Skin of body (tissue), 1 donor: ENCODE measurements at regions not wholly inside any gene's neighbourhood (a gene's known extent, or its start where the extent isn't known, plus 50 kb on each side); places are given as distances from the start of the nearest gene placed in this dataset.

ENCODE experiments used
- DNase-seq: peaks from one replicate; lab custom pipeline; 2025; lab: John Stamatoyannopoulos, UW

- DNase-seq = no peak
Observed at GRCh38 chr10:106520698-106521097, 643.8 kb downstream of the SORCS1 start.

GRCh38 chr10:106519376-106520030 lies 645.0 kb downstream of the SORCS1 start:
- no peak for DNase-seq

GRCh38 chr10:106515206-106515790 lies 649.2 kb downstream of the SORCS1 start:
- DNase-seq = no peak

- DNase-seq = no peak
Observed at GRCh38 chr10:106513352-106513771, 651.1 kb downstream of the SORCS1 start.

GRCh38 chr10:106511917-106512316 lies 652.6 kb downstream of the SORCS1 start:
- DNase-seq = no peak

GRCh38 chr10:106508950-106509349 lies 655.6 kb downstream of the SORCS1 start:
- DNase-seq = no peak

GRCh38 chr10:106506526-106507283 lies 657.8 kb downstream of the SORCS1 start:
- DNase-seq = no peak

- peak; percentile 13 for DNase-seq
Observed at GRCh38 chr10:106504536-106504935, 660.0 kb downstream of the SORCS1 start.

GRCh38 chr10:106502641-106503040 lies 661.9 kb downstream of the SORCS1 start:
- peak; percentile 43 for DNase-seq

GRCh38 chr10:106500925-106501525 lies 663.5 kb downstream of the SORCS1 start:
- DNase-seq = no peak

GRCh38 chr10:106500041-106500924 lies 664.2 kb downstream of the SORCS1 start:
- no peak for DNase-seq

- no peak for DNase-seq
Observed at GRCh38 chr10:106499448-106499847, 665.1 kb downstream of the SORCS1 start.

GRCh38 chr10:106498675-106499074 lies 665.8 kb downstream of the SORCS1 start:
- no peak for DNase-seq

GRCh38 chr10:106495931-106496330 lies 668.6 kb downstream of the SORCS1 start:
- DNase-seq = no peak

- DNase-seq = no peak
Observed at GRCh38 chr10:106493751-106494150, 670.8 kb downstream of the SORCS1 start.

- no peak for DNase-seq
Observed at GRCh38 chr10:106493226-106493625, 671.3 kb downstream of the SORCS1 start.

- no peak for DNase-seq
Observed at GRCh38 chr10:106487726-106488125, 676.8 kb downstream of the SORCS1 start.

- no peak for DNase-seq
Observed at GRCh38 chr10:106481598-106482275, 682.8 kb downstream of the SORCS1 start.

- DNase-seq = no peak
Observed at GRCh38 chr10:106479636-106480035, 684.9 kb downstream of the SORCS1 start.

GRCh38 chr10:106474876-106475275 lies 689.6 kb downstream of the SORCS1 start:
- no peak for DNase-seq
